WTC11 (cell line): ENCODE measurements at regions not wholly inside any gene's neighbourhood (a gene's known extent, or its start where the extent isn't known, plus 50 kb on each side); places are given as distances from the start of the nearest gene placed in this dataset.

Experiments used
- ATAC-seq: fragments of 200-7000 bp; cut with Tn5 transposase; 2 replicates; pipeline ENCODE4 v1.10.0; 2021; ENCODE audit warnings: mild to moderate bottlenecking, moderate library complexity
- CTCF ChIA-PET: fragments of 300-600 bp; sonication (Branson Sonifier 250); formaldehyde crosslinking; loops from one replicate; lab custom pipeline; 2021; ENCODE audit warnings: antibody characterized with exemption; lab: Charles Lee
- POLR2A ChIA-PET: fragments of 350-600 bp; sonication (Branson Sonifier 250); formaldehyde crosslinking; loops from one replicate; lab custom pipeline; 2021; ENCODE audit warnings: antibody characterized with exemption; lab: Charles Lee
- DNase-seq: peaks from one replicate; pipeline ENCODE4 v3.0.0; 2021; ENCODE audit warnings: low spot score
- H3K27ac Mint-ChIP-seq: 2 replicates; pipeline ENCODE4 v1.8.0; 2021; ENCODE audit warnings: mixed read lengths
- H3K27me3 Mint-ChIP-seq: 2 replicates; pipeline ENCODE4 v1.8.0; 2021; ENCODE audit warnings: low read depth, mild to moderate bottlenecking, moderate library complexity, mixed read lengths
- H3K36me3 Mint-ChIP-seq: 2 replicates; pipeline ENCODE4 v1.8.0; 2021; ENCODE audit warnings: mixed read lengths
- H3K4me1 Mint-ChIP-seq: 2 replicates; pipeline ENCODE4 v1.8.0; 2022; ENCODE audit warnings: mixed read lengths
- H3K4me3 Mint-ChIP-seq: 2 replicates; pipeline ENCODE4 v1.8.0; 2021; ENCODE audit warnings: mild to moderate bottlenecking, moderate library complexity, mixed read lengths
- H3K9me3 Mint-ChIP-seq: 2 replicates; pipeline ENCODE4 v1.8.0; 2021; ENCODE audit warnings: mixed read lengths
- ATF2 ChIP-seq: sonication (generic); formaldehyde crosslinking; IDR thresholded peaks from 2 replicates; pipeline ENCODE4 v1.8.1; 2022; ENCODE audit warnings: low read depth, missing genetic modification reagents, borderline replicate concordance
- ERG ChIP-seq: fragments of 250-450 bp; sonication (Bioruptor Pico); IDR thresholded peaks from 2 replicates; pipeline ENCODE4 v1.8.0; 2021; ENCODE audit warnings: mild to moderate bottlenecking
- FOXK1 ChIP-seq: sonication (generic); formaldehyde crosslinking; IDR thresholded peaks from 2 replicates; pipeline ENCODE4 v1.8.0; 2022; ENCODE audit warnings: mild to moderate bottlenecking, moderate library complexity, missing genetic modification reagents
- MAX ChIP-seq: sonication (generic); formaldehyde crosslinking; IDR thresholded peaks from 2 replicates; pipeline ENCODE4 v1.8.0; 2022; ENCODE audit warnings: mild to moderate bottlenecking, missing genetic modification reagents
- NFE2L1 ChIP-seq: sonication (generic); formaldehyde crosslinking; IDR thresholded peaks from 2 replicates; pipeline ENCODE4 v1.8.1; 2023; ENCODE audit warnings: missing genetic modification reagents
- OVOL2 ChIP-seq: fragments of 250-450 bp; sonication (Bioruptor Pico); IDR thresholded peaks from 2 replicates; pipeline ENCODE4 v1.9.0; 2021; ENCODE audit warnings: mild to moderate bottlenecking, borderline replicate concordance
- RELA ChIP-seq: sonication (generic); formaldehyde crosslinking; IDR thresholded peaks from 2 replicates; pipeline ENCODE4 v1.8.1; 2022; ENCODE audit warnings: missing genetic modification reagents, mild to moderate bottlenecking, borderline replicate concordance
- SOX15 ChIP-seq: fragments of 250-450 bp; sonication (Bioruptor Pico); IDR thresholded peaks from 2 replicates; pipeline ENCODE4 v1.9.0; 2021; ENCODE audit warnings: mild to moderate bottlenecking
- TP53 ChIP-seq: sonication (generic); formaldehyde crosslinking; IDR thresholded peaks from 2 replicates; pipeline ENCODE4 v1.8.1; 2023; ENCODE audit warnings: mild to moderate bottlenecking, missing genetic modification reagents
- ZBTB43 ChIP-seq: sonication (generic); formaldehyde crosslinking; IDR thresholded peaks from 2 replicates; pipeline ENCODE4 v1.8.1; 2023; ENCODE audit warnings: mild to moderate bottlenecking, missing genetic modification reagents
- ZNF232 ChIP-seq: sonication (generic); formaldehyde crosslinking; IDR thresholded peaks from 2 replicates; pipeline ENCODE4 v1.8.0; 2022; ENCODE audit warnings: mild to moderate bottlenecking, missing genetic modification reagents
- ZNF423 ChIP-seq: fragments of 250-450 bp; sonication (Bioruptor Pico); IDR thresholded peaks from 2 replicates; pipeline ENCODE4 v2.1.2; 2022; ENCODE audit warnings: mild to moderate bottlenecking, moderate library complexity
- TF ChIP-seq, protein P1 (sequence below): sonication (generic); formaldehyde crosslinking; IDR thresholded peaks from 2 replicates; pipeline ENCODE4 v1.8.0; 2022; ENCODE audit warnings: mild to moderate bottlenecking, missing genetic modification reagents
- TF ChIP-seq, protein P2 (sequence below): sonication (generic); formaldehyde crosslinking; IDR thresholded peaks from 2 replicates; pipeline ENCODE4 v1.8.1; 2023; ENCODE audit warnings: mild to moderate bottlenecking, missing genetic modification reagents
- TF ChIP-seq, protein P3 (sequence below): sonication (generic); formaldehyde crosslinking; IDR thresholded peaks from 2 replicates; pipeline ENCODE4 v1.8.1; 2023; ENCODE audit warnings: mild to moderate bottlenecking, missing genetic modification reagents, moderate library complexity
- TF ChIP-seq, protein P4 (sequence below): fragments of 250-450 bp; sonication (Bioruptor Pico); IDR thresholded peaks from 2 replicates; pipeline ENCODE4 v1.9.0; 2021; ENCODE audit warnings: moderate library complexity, mild to moderate bottlenecking, inconsistent platforms, borderline replicate concordance

- no peak for ATAC-seq
- no peak for DNase-seq
- peaks cover 59% of the 10 kb centered on the region for H3K4me1 Mint-ChIP-seq
Measured at GRCh38 chr10:10797513-10797912, 220.2 kb upstream of the CELF2 start.

More at GRCh38 chr10:10797513-10797912, 220.2 kb upstream of the CELF2 start:
- ChIA-PET CTCF (interaction anchor here (1.7 kb wide), 1 partner anchor 120 kb away, joined by 5 read pairs; no protein-coding TSS in a partner anchor), POLR2A (interaction anchor here (0.9 kb wide), 1 partner anchor 369 kb away, joined by 3 read pairs; no protein-coding TSS in a partner anchor)
- peak overlapping the region; percentile 56 for H3K4me3 Mint-ChIP-seq
- no peaks in the 10 kb centered on the region for H3K27me3 Mint-ChIP-seq
- H3K9me3 Mint-ChIP-seq: no peaks in the 10 kb centered on the region
- peak overlapping the region; percentile 55; the same call in 1 of the 2 replicates for H3K27ac Mint-ChIP-seq
- TF ChIP-seq, protein P1, sequence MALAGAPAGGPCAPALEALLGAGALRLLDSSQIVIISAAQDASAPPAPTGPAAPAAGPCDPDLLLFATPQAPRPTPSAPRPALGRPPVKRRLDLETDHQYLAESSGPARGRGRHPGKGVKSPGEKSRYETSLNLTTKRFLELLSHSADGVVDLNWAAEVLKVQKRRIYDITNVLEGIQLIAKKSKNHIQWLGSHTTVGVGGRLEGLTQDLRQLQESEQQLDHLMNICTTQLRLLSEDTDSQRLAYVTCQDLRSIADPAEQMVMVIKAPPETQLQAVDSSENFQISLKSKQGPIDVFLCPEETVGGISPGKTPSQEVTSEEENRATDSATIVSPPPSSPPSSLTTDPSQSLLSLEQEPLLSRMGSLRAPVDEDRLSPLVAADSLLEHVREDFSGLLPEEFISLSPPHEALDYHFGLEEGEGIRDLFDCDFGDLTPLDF (CRISPR knock-in tag): no peak
- TF ChIP-seq FOXK1 (CRISPR knock-in tag): no peak
- TF ChIP-seq NFE2L1 (CRISPR knock-in tag): no peak
- TF ChIP-seq ZNF232 (CRISPR knock-in tag): no peak
- TF ChIP-seq RELA (CRISPR knock-in tag): no peak
- no peak for TF ChIP-seq SOX15 (CRISPR knock-in tag)
- TF ChIP-seq OVOL2 (CRISPR knock-in tag): no peak
- no peak for TF ChIP-seq ERG (CRISPR knock-in tag)
- no peak for TF ChIP-seq TP53 (CRISPR knock-in tag)
- no peak for TF ChIP-seq ATF2
- TF ChIP-seq, protein P2, sequence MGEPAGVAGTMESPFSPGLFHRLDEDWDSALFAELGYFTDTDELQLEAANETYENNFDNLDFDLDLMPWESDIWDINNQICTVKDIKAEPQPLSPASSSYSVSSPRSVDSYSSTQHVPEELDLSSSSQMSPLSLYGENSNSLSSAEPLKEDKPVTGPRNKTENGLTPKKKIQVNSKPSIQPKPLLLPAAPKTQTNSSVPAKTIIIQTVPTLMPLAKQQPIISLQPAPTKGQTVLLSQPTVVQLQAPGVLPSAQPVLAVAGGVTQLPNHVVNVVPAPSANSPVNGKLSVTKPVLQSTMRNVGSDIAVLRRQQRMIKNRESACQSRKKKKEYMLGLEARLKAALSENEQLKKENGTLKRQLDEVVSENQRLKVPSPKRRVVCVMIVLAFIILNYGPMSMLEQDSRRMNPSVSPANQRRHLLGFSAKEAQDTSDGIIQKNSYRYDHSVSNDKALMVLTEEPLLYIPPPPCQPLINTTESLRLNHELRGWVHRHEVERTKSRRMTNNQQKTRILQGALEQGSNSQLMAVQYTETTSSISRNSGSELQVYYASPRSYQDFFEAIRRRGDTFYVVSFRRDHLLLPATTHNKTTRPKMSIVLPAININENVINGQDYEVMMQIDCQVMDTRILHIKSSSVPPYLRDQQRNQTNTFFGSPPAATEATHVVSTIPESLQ (CRISPR knock-in tag): no peak
- no peak for TF ChIP-seq ZNF423 (CRISPR knock-in tag)
- TF ChIP-seq, protein P3, sequence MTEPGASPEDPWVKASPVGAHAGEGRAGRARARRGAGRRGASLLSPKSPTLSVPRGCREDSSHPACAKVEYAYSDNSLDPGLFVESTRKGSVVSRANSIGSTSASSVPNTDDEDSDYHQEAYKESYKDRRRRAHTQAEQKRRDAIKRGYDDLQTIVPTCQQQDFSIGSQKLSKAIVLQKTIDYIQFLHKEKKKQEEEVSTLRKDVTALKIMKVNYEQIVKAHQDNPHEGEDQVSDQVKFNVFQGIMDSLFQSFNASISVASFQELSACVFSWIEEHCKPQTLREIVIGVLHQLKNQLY (CRISPR knock-in tag): no peak
- TF ChIP-seq, protein P4, sequence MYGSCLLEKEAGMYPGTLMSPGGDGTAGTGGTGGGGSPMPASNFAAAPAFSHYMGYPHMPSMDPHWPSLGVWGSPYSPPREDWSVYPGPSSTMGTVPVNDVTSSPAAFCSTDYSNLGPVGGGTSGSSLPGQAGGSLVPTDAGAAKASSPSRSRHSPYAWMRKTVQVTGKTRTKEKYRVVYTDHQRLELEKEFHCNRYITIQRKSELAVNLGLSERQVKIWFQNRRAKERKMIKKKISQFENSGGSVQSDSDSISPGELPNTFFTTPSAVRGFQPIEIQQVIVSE (CRISPR knock-in tag): no peak
- TF ChIP-seq ZBTB43: no peak
- TF ChIP-seq MAX (CRISPR knock-in tag): no peak
- H3K36me3 Mint-ChIP-seq: no peaks in the 10 kb centered on the region
